HepG2 (cell line): ENCODE measurements at regions not wholly inside any gene's neighbourhood (a gene's known extent, or its start where the extent isn't known, plus 50 kb on each side); places are given as distances from the start of the nearest gene placed in this dataset.

ENCODE experiments used
- ATAC-seq: fragments of 200-7000 bp; cut with Tn5 transposase; 3 replicates; pipeline ENCODE4 v1.9.1; 2020; ENCODE audit warnings: mild to moderate bottlenecking, moderate library complexity
- BruUV-seq: library from RNA; stranded (reverse); fragments of 400-500 nt; replicated peaks from 2 replicates; lab custom pipeline; 2021; lab: Mats Ljungman, UMichigan
- CTCF ChIA-PET: fragments of 300-600 bp; formaldehyde crosslinking; extraction: SDS; loops from one replicate; lab custom pipeline; 2021; ENCODE audit warnings: low total read pairs, inconsistent platforms, low intra/inter-chr PET ratio; lab: Yijun Ruan, JAX
- POLR2A ChIA-PET: fragments of 350-600 bp; sonication (Branson Sonifier 250); formaldehyde crosslinking; loops from one replicate; lab custom pipeline; 2020; ENCODE audit warnings: antibody characterized with exemption, inconsistent platforms; lab: Yijun Ruan, JAX
- DNase-seq: peaks from one replicate; pipeline ENCODE4 v3.0.0-alpha.2; 2015; ENCODE audit warnings: low spot score
- FAIRE-seq: peaks from 3 replicates; lab custom pipeline; 2011; peaks lifted over from hg19 to GRCh38; lab: Jason Lieb, UNC
- H2AFZ ChIP-seq: one replicate; pipeline ENCODE4 v1.6.1; 2011; ENCODE audit warnings: low read length, inconsistent platforms
- H3K27ac ChIP-seq: fragments of 300-600 bp; 3 replicates; pipeline ENCODE4 v1.8.0; 2011; ENCODE audit warnings: mixed run types, mild to moderate bottlenecking, mixed read lengths, low read length, inconsistent platforms; ENCODE audit not compliant: insufficient read depth; ENCODE audit errors: extremely low read length
- H3K27me3 ChIP-seq, 2 experiments: fragments of 200-600 bp in 1 of 2; 2 replicates in 1 of 2; 3 replicates in 1 of 2; pipeline versions ENCODE4 v1.6.0 to v1.8.0; 2011; ENCODE audit warnings: low read length in 2 of 2, mild to moderate bottlenecking in 2 of 2, moderate library complexity in 2 of 2, inconsistent platforms in 1 of 2; ENCODE audit not compliant: insufficient read depth in 2 of 2, control insufficient read depth in 1 of 2
- H3K36me3 ChIP-seq, 2 experiments: fragments of 200-600 bp in 1 of 2; replicated peaks in 1 of 2; 2 replicates in 1 of 2; 3 replicates in 1 of 2; pipeline versions ENCODE4 v1.5.1 to v1.8.0; 2011; ENCODE audit warnings: low read length in 2 of 2, inconsistent platforms in 1 of 2; ENCODE audit not compliant: insufficient read depth in 2 of 2, control insufficient read depth in 1 of 2
- H3K4me1 ChIP-seq: 2 replicates; pipeline ENCODE4 v1.5.1; 2012; ENCODE audit warnings: low read length, inconsistent platforms; ENCODE audit not compliant: insufficient read depth
- H3K4me2 ChIP-seq: 2 replicates; pipeline ENCODE4 v1.6.0; 2011; ENCODE audit warnings: low read depth, low read length, inconsistent platforms
- H3K4me3 ChIP-seq, 3 experiments: fragments of 200-600 bp in 1 of 3; sonication (generic), shearing (Covaris generic) in 1 of 3; replicated peaks in 1 of 3; 2 replicates each; pipeline ENCODE4 v1.5.1; 2011 to 2016; ENCODE audit warnings: low read length in 3 of 3, inconsistent platforms in 2 of 3, low read depth in 2 of 3, mild to moderate bottlenecking in 2 of 3, control low read depth in 1 of 3, mixed read lengths in 1 of 3; ENCODE audit not compliant: insufficient read depth in 1 of 3
- H3K79me2 ChIP-seq: one replicate; pipeline ENCODE4 v1.6.1; 2011; ENCODE audit warnings: low read length, inconsistent platforms; ENCODE audit not compliant: insufficient read depth
- H3K9ac ChIP-seq: 2 replicates; pipeline ENCODE4 v1.6.0; 2011; ENCODE audit warnings: mild to moderate bottlenecking, low read depth, low read length, inconsistent platforms; ENCODE audit not compliant: insufficient read depth
- H3K9me3 ChIP-seq: 2 replicates; pipeline ENCODE4 v1.5.1; 2012; ENCODE audit warnings: mild to moderate bottlenecking, low read length
- H4K20me1 ChIP-seq: 2 replicates; pipeline ENCODE4 v1.6.0; 2011; ENCODE audit warnings: inconsistent platforms, mild to moderate bottlenecking, low read length, moderate library complexity; ENCODE audit not compliant: insufficient read depth
- DNMT3B ChIP-seq: conservative IDR thresholded peaks from 2 replicates; pipeline ENCODE4 v1.6.1; 2016; ENCODE audit warnings: missing biosample characterization, control low read depth
- HNF1B ChIP-seq: sonication (generic); formaldehyde crosslinking; IDR thresholded peaks from 2 replicates; pipeline ENCODE4 v1.5.1; 2020; ENCODE audit warnings: mild to moderate bottlenecking, moderate library complexity, missing genetic modification reagents
- SYNCRIP ChIP-seq: fragments of 200-400 bp; formaldehyde crosslinking; IDR thresholded peaks from 2 replicates; pipeline ENCODE4 v1.6.1; 2018; ENCODE audit warnings: mild to moderate bottlenecking, low read depth, low read length; ENCODE audit not compliant: insufficient read depth
- ZNF547 ChIP-seq: sonication (generic); formaldehyde crosslinking; IDR thresholded peaks from 2 replicates; pipeline ENCODE4 v1.5.1; 2020; ENCODE audit warnings: mild to moderate bottlenecking, missing genetic modification reagents
- WGBS: methylation state at CpG from one replicate; pipeline ENCODE4 v1.1.6; 2017; ENCODE audit warnings: low lambda C conversion rate; 5-methylcytosine and 5-hydroxymethylcytosine counted together
- in situ Hi-C: cut with HindIII; loops from 2 replicates; pipeline ENCODE4 v1.10.0; 2017; ENCODE audit warnings: low pct_unique_long_range_greater_than_20kb; ENCODE audit not compliant: extremely low pct_ligation_motif_present
- intact Hi-C: fragments of 100-400 bp; cut with micrococcal nuclease; formaldehyde crosslinking; loops from one replicate; pipeline ENCODE4 v1.10.0; 2022; ENCODE audit not compliant: unreplicated experiment
- TF ChIP-seq, protein P1 (sequence below): IDR thresholded peaks from 2 replicates; pipeline ENCODE4 v1.6.1; 2012; ENCODE audit warnings: inconsistent platforms
- TF ChIP-seq, protein P2 (sequence below): IDR thresholded peaks from 2 replicates; pipeline ENCODE4 v1.6.1; 2016; ENCODE audit warnings: mild to moderate bottlenecking

GRCh38 chr13:39866722-39867121 lies 211.3 kb downstream of the COG6 start:
- H3K4me3 ChIP-seq: no peak overlapping the region
- DNase-seq: no peak
- no TSS peak for BruUV-seq
- no peaks in the 10 kb centered on the region for H3K79me2 ChIP-seq
- 0% methylated on average over 1 of the region's 1 CpG for WGBS
- H3K9ac ChIP-seq: no peak overlapping the region
- no peak overlapping the region for H3K4me2 ChIP-seq
- ChIA-PET POLR2A (no interaction called here), CTCF (no interaction called here)
- H2AFZ ChIP-seq: no peak overlapping the region
- H3K27me3 ChIP-seq: peaks cover 0 to 1% of the 10 kb centered on the region in 2 experiments; a peak in 2 of 5 replicates
- no peak for ATAC-seq
- intact Hi-C loops (no loop called here), in situ Hi-C loops (no loop called here)
- TF ChIP-seq ZNF547 (CRISPR knock-in tag) (no peak), HNF1B (CRISPR knock-in tag) (no peak), DNMT3B (CRISPR knock-in tag) (no peak)
- TF ChIP-seq, protein P1, sequence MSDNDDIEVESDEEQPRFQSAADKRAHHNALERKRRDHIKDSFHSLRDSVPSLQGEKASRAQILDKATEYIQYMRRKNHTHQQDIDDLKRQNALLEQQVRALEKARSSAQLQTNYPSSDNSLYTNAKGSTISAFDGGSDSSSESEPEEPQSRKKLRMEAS: no peak
- TF ChIP-seq, protein P2, sequence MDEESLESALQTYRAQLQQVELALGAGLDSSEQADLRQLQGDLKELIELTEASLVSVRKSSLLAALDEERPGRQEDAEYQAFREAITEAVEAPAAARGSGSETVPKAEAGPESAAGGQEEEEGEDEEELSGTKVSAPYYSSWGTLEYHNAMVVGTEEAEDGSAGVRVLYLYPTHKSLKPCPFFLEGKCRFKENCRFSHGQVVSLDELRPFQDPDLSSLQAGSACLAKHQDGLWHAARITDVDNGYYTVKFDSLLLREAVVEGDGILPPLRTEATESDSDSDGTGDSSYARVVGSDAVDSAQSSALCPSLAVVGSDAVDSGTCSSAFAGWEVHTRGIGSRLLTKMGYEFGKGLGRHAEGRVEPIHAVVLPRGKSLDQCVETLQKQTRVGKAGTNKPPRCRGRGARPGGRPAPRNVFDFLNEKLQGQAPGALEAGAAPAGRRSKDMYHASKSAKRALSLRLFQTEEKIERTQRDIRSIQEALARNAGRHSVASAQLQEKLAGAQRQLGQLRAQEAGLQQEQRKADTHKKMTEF (CRISPR knock-in tag): no peak
- FAIRE-seq: no peak
- no peaks in the 10 kb centered on the region for H3K4me1 ChIP-seq
- H3K9me3 ChIP-seq: no peaks in the 10 kb centered on the region
- H3K36me3 ChIP-seq: no peaks in the 10 kb centered on the region
- H4K20me1 ChIP-seq: no peaks in the 10 kb centered on the region
- H3K27ac ChIP-seq: no peak overlapping the region

DNA sequence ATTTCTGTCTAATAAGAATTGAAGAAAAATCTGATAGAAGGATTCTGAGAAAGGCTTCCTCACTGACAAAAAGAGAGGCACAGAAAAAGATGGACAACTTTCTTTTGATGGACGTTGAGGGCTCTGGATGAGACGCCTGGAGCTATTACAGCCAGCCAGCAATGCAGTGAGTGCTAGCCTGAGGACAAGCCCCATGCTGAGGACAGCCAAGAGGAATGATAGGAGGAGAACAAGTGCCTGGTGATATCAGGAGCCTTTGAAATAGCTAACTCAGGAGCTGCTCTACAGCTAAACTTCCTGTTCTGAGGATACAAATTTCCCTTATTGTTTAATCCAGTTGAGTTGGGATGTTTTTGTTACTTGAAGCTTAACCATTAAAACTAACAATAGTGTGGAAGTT lies 212.3 kb downstream of the COG6 start:
- ATAC-seq (no peak), DNase-seq (no peak), FAIRE-seq (no peak)
- no peak overlapping the region for H3K4me2 ChIP-seq
- no peak overlapping the region for H3K4me3 ChIP-seq
- H3K9ac ChIP-seq: no peak overlapping the region
- H3K79me2 ChIP-seq: no peaks in the 10 kb centered on the region
- H3K27ac ChIP-seq: no peak overlapping the region
- no peaks in the 10 kb centered on the region for H3K36me3 ChIP-seq
- H3K27me3 ChIP-seq: peaks cover 0 to 1% of the 10 kb centered on the region in 2 experiments; a peak in 2 of 5 replicates
- CTCF ChIA-PET: no interaction called here
- TF ChIP-seq SYNCRIP: no peak
- no peak overlapping the region for H2AFZ ChIP-seq
- H4K20me1 ChIP-seq: no peaks in the 10 kb centered on the region
- H3K9me3 ChIP-seq: no peaks in the 10 kb centered on the region
- 16% methylated on average over 2 of the region's 2 CpGs for WGBS
- no peaks in the 10 kb centered on the region for H3K4me1 ChIP-seq
- in situ Hi-C loops (no loop called here), intact Hi-C loops (no loop called here)
- BruUV-seq: no TSS peak
- POLR2A ChIA-PET: no interaction called here
